Fibroblast of lung (primary cell): ENCODE measurements at regions not wholly inside any gene's neighbourhood (a gene's known extent, or its start where the extent isn't known, plus 50 kb on each side); places are given as distances from the start of the nearest gene placed in this dataset.

Source experiments
- DNase-seq, 2 donors: peaks; one replicate each; pipeline versions ENCODE4 v3.0.0 to v3.0.0-alpha.2; 2010; ENCODE audit warnings: low read depth in 2 of 2
- H2AFZ ChIP-seq: 2 replicates; pipeline ENCODE4 v1.5.1; 2012; ENCODE audit warnings: low read length, control low read depth, inconsistent platforms
- H3K27ac ChIP-seq: 2 replicates; pipeline ENCODE4 v1.5.1; 2011; ENCODE audit warnings: low read length, control low read depth; ENCODE audit not compliant: insufficient read depth
- H3K27me3 ChIP-seq: 2 replicates; pipeline ENCODE4 v1.5.1; 2011; ENCODE audit warnings: mild to moderate bottlenecking, low read length; ENCODE audit not compliant: control insufficient read depth, insufficient read depth
- H3K36me3 ChIP-seq: 2 replicates; pipeline ENCODE4 v1.5.1; 2011; ENCODE audit warnings: low read length; ENCODE audit not compliant: control insufficient read depth, insufficient read depth
- H3K4me1 ChIP-seq: 2 replicates; pipeline ENCODE4 v1.5.1; 2011; ENCODE audit warnings: low read length; ENCODE audit not compliant: control insufficient read depth, insufficient read depth; ENCODE audit errors: extremely low read depth
- H3K4me2 ChIP-seq: 2 replicates; pipeline ENCODE4 v1.5.1; 2011; ENCODE audit warnings: low read length, control low read depth; ENCODE audit not compliant: insufficient read depth; ENCODE audit errors: extremely low read depth
- H3K4me3 ChIP-seq, 4 experiments: fragments of 200-600 bp in 1 of 4; sonication (generic) in 1 of 4; replicated peaks in 1 of 4; 2 replicates each; pipeline ENCODE4 v1.5.1; 2011 to 2016; ENCODE audit warnings: low read length in 4 of 4, low read depth in 3 of 4, mild to moderate bottlenecking in 3 of 4, control low read depth in 2 of 4, inconsistent platforms in 1 of 4, mixed read lengths in 1 of 4; ENCODE audit not compliant: insufficient read depth in 1 of 4; ENCODE audit errors: control extremely low read depth in 1 of 4
- H3K79me2 ChIP-seq: 2 replicates; pipeline ENCODE4 v1.5.1; 2012; ENCODE audit warnings: mild to moderate bottlenecking, low read length, inconsistent platforms; ENCODE audit not compliant: control insufficient read depth, insufficient read depth
- H3K9ac ChIP-seq: 2 replicates; pipeline ENCODE4 v1.5.1; 2011; ENCODE audit warnings: mild to moderate bottlenecking, low read length, control low read depth; ENCODE audit not compliant: insufficient read depth
- H3K9me3 ChIP-seq: 2 replicates; pipeline ENCODE4 v1.5.1; 2012; ENCODE audit warnings: low read depth, low read length; ENCODE audit not compliant: control insufficient read depth, insufficient read depth
- H4K20me1 ChIP-seq: 2 replicates; pipeline ENCODE4 v1.5.1; 2011; ENCODE audit warnings: low read length; ENCODE audit not compliant: control insufficient read depth, insufficient read depth; ENCODE audit errors: extremely low read depth
- CTCF ChIP-seq, 2 donors: IDR thresholded peaks in 1 of 2; conservative IDR thresholded peaks in 1 of 2; 1 replicate in 1 of 2; 2 replicates in 1 of 2; pipeline ENCODE4 v1.5.1; 2011 to 2012; ENCODE audit warnings: low read length in 2 of 2, control low read depth in 1 of 2, inconsistent platforms in 1 of 2, low read depth in 1 of 2, mild to moderate bottlenecking in 1 of 2
- EZH2 ChIP-seq: IDR thresholded peaks from 2 replicates; pipeline ENCODE4 v1.5.1; 2012; ENCODE audit warnings: low read length, control low read depth, mild to moderate bottlenecking; ENCODE audit errors: missing control alignments

DNA sequence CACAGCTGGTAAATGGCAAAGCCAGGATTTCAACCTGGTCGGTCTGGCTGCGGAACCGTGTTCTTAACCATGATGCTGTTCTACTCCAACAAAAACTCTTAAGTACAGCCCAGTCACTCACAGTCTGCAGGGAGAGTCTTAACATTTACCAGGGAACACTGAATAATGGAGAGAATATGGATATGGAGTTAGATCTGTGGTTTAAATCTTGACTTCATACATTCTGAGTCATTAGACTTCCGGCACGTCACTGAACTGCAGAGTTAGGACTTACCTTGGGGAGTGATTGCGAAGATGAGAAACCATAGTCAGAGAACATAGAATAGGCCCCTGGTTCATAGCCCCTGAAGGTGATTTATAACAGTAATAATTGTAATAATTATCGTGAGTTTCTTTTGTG is 61.7 kb downstream of the ADRA2A start:
- H2AFZ ChIP-seq, result no peak overlapping the region
- TF ChIP-seq EZH2 (no peak), CTCF (conservative IDR thresholded peaks at IDR 0.05 in 1 of 2, IDR thresholded peaks at IDR 0.05 in 1 of 2; ENCODE audit: low read depth in 1 of 2, low read length in 2 of 2) (no peak)
- no peaks in the 10 kb centered on the region for H3K79me2 ChIP-seq
- H3K36me3 ChIP-seq, result no peaks in the 10 kb centered on the region
- no peak overlapping the region for H3K4me3 ChIP-seq
- no peak overlapping the region for H3K9ac ChIP-seq
- no peaks in the 10 kb centered on the region for H3K4me1 ChIP-seq
- H3K9me3 ChIP-seq, result no peaks in the 10 kb centered on the region
- no peaks in the 10 kb centered on the region for H4K20me1 ChIP-seq
- no peak for DNase-seq
- H3K27me3 ChIP-seq, result no peaks in the 10 kb centered on the region
- H3K27ac ChIP-seq, result no peak overlapping the region
- H3K4me2 ChIP-seq, result no peak overlapping the region

- Histone ChIP-seq H3K4me2 (no peak overlapping the region), H3K27ac (no peak overlapping the region), H3K27me3 (no peaks in the 10 kb centered on the region), H3K4me3 (no peak overlapping the region), H4K20me1 (no peaks in the 10 kb centered on the region), H3K79me2 (no peaks in the 10 kb centered on the region), H2AFZ (no peak overlapping the region), H3K9me3 (no peaks in the 10 kb centered on the region), H3K4me1 (no peaks in the 10 kb centered on the region), H3K9ac (no peak overlapping the region), H3K36me3 (no peaks in the 10 kb centered on the region)
- TF ChIP-seq CTCF (conservative IDR thresholded peaks at IDR 0.05 in 1 of 2, IDR thresholded peaks at IDR 0.05 in 1 of 2; ENCODE audit: low read depth in 1 of 2, low read length in 2 of 2) (no peak), EZH2 (no peak)
- DNase-seq, result no peak
Measured at GRCh38 chr10:111139567-111139966, 62.7 kb downstream of the ADRA2A start.

GRCh38 chr10:111142092-111142768 is 65.4 kb downstream of the ADRA2A start:
- H3K9me3 ChIP-seq, result no peaks in the 10 kb centered on the region
- no peak overlapping the region for H3K4me2 ChIP-seq
- H3K9ac ChIP-seq, result no peak overlapping the region
- H3K27me3 ChIP-seq, result no peaks in the 10 kb centered on the region
- no peak overlapping the region for H3K27ac ChIP-seq
- no peaks in the 10 kb centered on the region for H3K4me1 ChIP-seq
- DNase-seq, result no peak
- H3K79me2 ChIP-seq, result no peaks in the 10 kb centered on the region
- H4K20me1 ChIP-seq, result no peaks in the 10 kb centered on the region
- TF ChIP-seq CTCF (conservative IDR thresholded peaks at IDR 0.05 in 1 of 2, IDR thresholded peaks at IDR 0.05 in 1 of 2; ENCODE audit: low read depth in 1 of 2, low read length in 2 of 2) (no peak), EZH2 (no peak)
- H3K36me3 ChIP-seq, result no peaks in the 10 kb centered on the region
- no peak overlapping the region for H3K4me3 ChIP-seq
- H2AFZ ChIP-seq, result no peak overlapping the region
